HFFc6 (cell line): ENCODE measurements at regions not wholly inside any gene's neighbourhood (a gene's known extent, or its start where the extent isn't known, plus 50 kb on each side); places are given as distances from the start of the nearest gene placed in this dataset.
"Not testable (repeated sequence)": the region's sequence is repeated elsewhere in the genome, so short reads cannot be mapped to it uniquely, and the experiment has no call there.

Source experiments
- DNase-seq: peaks from one replicate; pipeline ENCODE4 v3.0.0-alpha.2; 2018
- H3K27ac Mint-ChIP-seq: 2 replicates; pipeline ENCODE4 v1.8.0; 2020; ENCODE audit warnings: mild to moderate bottlenecking, mixed read lengths
- H3K27me3 Mint-ChIP-seq: 2 replicates; pipeline ENCODE4 v1.8.0; 2021; ENCODE audit warnings: mild to moderate bottlenecking, moderate library complexity, mixed read lengths; ENCODE audit not compliant: insufficient read depth
- H3K36me3 Mint-ChIP-seq: 2 replicates; pipeline ENCODE4 v1.8.0; 2021; ENCODE audit warnings: low read depth, mixed read lengths
- H3K4me1 Mint-ChIP-seq: 2 replicates; pipeline ENCODE4 v1.8.0; 2020; ENCODE audit warnings: low read depth, mixed read lengths
- H3K4me3 Mint-ChIP-seq: 2 replicates; pipeline ENCODE4 v1.8.0; 2020; ENCODE audit warnings: mild to moderate bottlenecking, moderate library complexity, mixed read lengths
- H3K9me3 Mint-ChIP-seq: 2 replicates; pipeline ENCODE4 v1.8.0; 2020; ENCODE audit warnings: mild to moderate bottlenecking, mixed read lengths
- CTCF ChIP-seq: fragments of 200-600 bp; sonication (generic); IDR thresholded peaks from 2 replicates; pipeline ENCODE4 v1.5.0; 2021; ENCODE audit warnings: antibody characterized with exemption, mild to moderate bottlenecking

GRCh38 chr1:183753464-183753891 is 51.4 kb upstream of the RGL1 start:
- Mint-ChIP-seq H3K4me1 (peaks cover 28% of the 10 kb centered on the region), H3K4me3 (no peak overlapping the region), H3K27ac (no peak overlapping the region), H3K9me3 (peaks cover 29% of the 10 kb centered on the region), H3K27me3 (no peaks in the 10 kb centered on the region; the same call in 1 of the 2 replicates), H3K36me3 (peaks cover 51% of the 10 kb centered on the region)
- TF ChIP-seq CTCF, result no peak
- no peak for DNase-seq

- peaks cover 12% of the 10 kb centered on the region for H3K4me1 Mint-ChIP-seq
- H3K27ac Mint-ChIP-seq, result no peak overlapping the region
- peaks cover 43% of the 10 kb centered on the region for H3K36me3 Mint-ChIP-seq
- peaks cover 10% of the 10 kb centered on the region for H3K9me3 Mint-ChIP-seq
- DNase-seq, result no peak
- H3K4me3 Mint-ChIP-seq, result no peak overlapping the region
- H3K27me3 Mint-ChIP-seq, result no peaks in the 10 kb centered on the region
- TF ChIP-seq CTCF, result no peak
Measured at GRCh38 chr1:183744132-183744913, 60.6 kb upstream of the RGL1 start.

GRCh38 chr1:183742355-183742754 is 62.6 kb upstream of the RGL1 start:
- no peak for DNase-seq
- H3K36me3 Mint-ChIP-seq, result peaks cover 27% of the 10 kb centered on the region
- peaks cover 15% of the 10 kb centered on the region for H3K4me1 Mint-ChIP-seq
- no peak for TF ChIP-seq CTCF
- no peak overlapping the region for H3K4me3 Mint-ChIP-seq
- no peak overlapping the region for H3K27ac Mint-ChIP-seq
- peaks cover 8% of the 10 kb centered on the region for H3K9me3 Mint-ChIP-seq
- no peaks in the 10 kb centered on the region for H3K27me3 Mint-ChIP-seq

GRCh38 chr1:183739741-183740271 is 65.1 kb upstream of the RGL1 start:
- DNase-seq, result peak; percentile 10
- no peak for TF ChIP-seq CTCF
- peaks cover 22% of the 10 kb centered on the region for H3K36me3 Mint-ChIP-seq

GRCh38 chr1:183739082-183739481 is 65.8 kb upstream of the RGL1 start:
- Mint-ChIP-seq H3K9me3 (peaks cover 8% of the 10 kb centered on the region), H3K36me3 (peaks cover 22% of the 10 kb centered on the region), H3K27me3 (no peaks in the 10 kb centered on the region), H3K4me1 (peaks cover 43% of the 10 kb centered on the region), H3K27ac (no peak overlapping the region), H3K4me3 (no peak overlapping the region)
- TF ChIP-seq CTCF, result no peak
- no peak for DNase-seq

More at GRCh38 chr1:183739741-183740271, 65.1 kb upstream of the RGL1 start:
- Mint-ChIP-seq H3K4me1 (peaks cover 35% of the 10 kb centered on the region), H3K27me3 (no peaks in the 10 kb centered on the region), H3K4me3 (no peak overlapping the region), H3K9me3 (peaks cover 8% of the 10 kb centered on the region), H3K27ac (no peak overlapping the region)

GRCh38 chr1:183737916-183738315 is 67.0 kb upstream of the RGL1 start:
- not testable (repeated sequence) for H3K27me3 Mint-ChIP-seq, H3K27ac Mint-ChIP-seq, H3K9me3 Mint-ChIP-seq, DNase-seq, H3K4me3 Mint-ChIP-seq
- H3K4me1 Mint-ChIP-seq, result peaks cover 47% of the 10 kb centered on the region
- peaks cover 11% of the 10 kb centered on the region for H3K36me3 Mint-ChIP-seq
